Sigmoid colon (tissue), 3 donors: ENCODE measurements at regions not wholly inside any gene's neighbourhood (a gene's known extent, or its start where the extent isn't known, plus 50 kb on each side); places are given as distances from the start of the nearest gene placed in this dataset.

Source experiments
- CTCF ChIP-seq, 4 experiments: fragments of 450-650 bp in 3 of 4; fragments of 200-600 bp in 1 of 4; IDR thresholded peaks; one replicate each; pipeline ENCODE4 v1.5.1; 2016 to 2019; ENCODE audit warnings: antibody characterized with exemption in 4 of 4, mild to moderate bottlenecking in 3 of 4, moderate library complexity in 2 of 4
- POLR2A ChIP-seq, 2 donors: fragments of 450-650 bp; IDR thresholded peaks; one replicate each; pipeline ENCODE4 v1.6.1; 2016; ENCODE audit warnings: antibody characterized with exemption in 2 of 2, mild to moderate bottlenecking in 2 of 2, moderate library complexity in 2 of 2

DNA sequence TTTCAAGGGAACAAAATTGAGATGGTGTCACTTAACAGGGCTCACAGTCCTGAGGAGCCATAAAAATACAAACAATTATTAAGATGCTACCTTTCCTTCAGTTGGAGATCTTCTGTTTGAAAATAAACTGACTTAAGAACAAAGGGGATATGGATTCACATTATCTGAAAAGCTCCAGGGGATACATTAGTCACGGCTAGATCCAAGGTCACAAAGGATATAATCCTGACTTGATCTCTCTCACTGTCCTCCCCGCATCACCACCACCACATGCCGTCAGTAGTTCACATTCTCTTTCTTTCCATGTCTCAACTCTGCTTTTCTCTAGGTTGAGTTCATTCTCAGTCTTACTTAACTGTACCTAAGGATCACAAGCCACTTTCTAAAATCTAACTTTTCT, 530.4 kb upstream of the MARCKS start:
- TF ChIP-seq CTCF (IDR thresholded peaks at IDR 0.05) (no peak), POLR2A (IDR thresholded peaks at IDR 0.05) (no peak)
